IMR-90 (cell line): ENCODE measurements at regions not wholly inside any gene's neighbourhood (a gene's known extent, or its start where the extent isn't known, plus 50 kb on each side); places are given as distances from the start of the nearest gene placed in this dataset.

Experiments
- ATAC-seq: fragments of 200-7000 bp; cut with Tn5 transposase; 2 replicates; pipeline ENCODE4 v1.9.1; 2020; ENCODE audit warnings: low read depth, mild to moderate bottlenecking, moderate library complexity
- BruUV-seq: library from RNA; stranded (reverse); fragments of 400-500 nt; replicated peaks from 2 replicates; lab custom pipeline; 2021; lab: Mats Ljungman, UMichigan
- CTCF ChIA-PET: fragments of 300-600 bp; formaldehyde crosslinking; extraction: SDS; loops from one replicate; lab custom pipeline; 2021; ENCODE audit warnings: antibody characterized with exemption; lab: Yijun Ruan, JAX
- POLR2A ChIA-PET: fragments of 300-600 bp; sonication (Branson Sonifier 250); formaldehyde crosslinking; loops from one replicate; lab custom pipeline; 2022; ENCODE audit warnings: antibody characterized with exemption; ENCODE audit not compliant: unreplicated experiment; lab: Charles Lee
- DNase-seq: peaks from one replicate; pipeline ENCODE4 v3.0.0; 2013
- H2AFZ ChIP-seq: replicated peaks from 2 replicates; pipeline ENCODE3; 2013; ENCODE audit warnings: low read length, mild to moderate bottlenecking; ENCODE audit not compliant: poor library complexity
- H2AK5ac ChIP-seq: 2 replicates; pipeline ENCODE4 v1.6.1; 2013; ENCODE audit warnings: low read depth, low read length, inconsistent platforms
- H2AK9ac ChIP-seq: replicated peaks from 2 replicates; pipeline ENCODE3; 2013; ENCODE audit warnings: mild to moderate bottlenecking, low read depth, low read length, moderate library complexity; ENCODE audit not compliant: poor library complexity
- H2BK120ac ChIP-seq: 2 replicates; pipeline ENCODE4 v1.6.1; 2013; ENCODE audit warnings: low read depth, low read length, inconsistent platforms
- H2BK15ac ChIP-seq: 3 replicates; pipeline ENCODE4 v1.6.1; 2013; ENCODE audit warnings: low read depth, low read length, inconsistent platforms
- H2BK20ac ChIP-seq: 2 replicates; pipeline ENCODE4 v1.6.1; 2013; ENCODE audit warnings: low read depth, mild to moderate bottlenecking, inconsistent platforms, low read length, moderate library complexity
- H2BK5ac ChIP-seq: 2 replicates; pipeline ENCODE4 v1.6.1; 2013; ENCODE audit warnings: mild to moderate bottlenecking, low read depth, low read length, inconsistent platforms; ENCODE audit not compliant: poor library complexity, severe bottlenecking
- H3K14ac ChIP-seq: replicated peaks from 2 replicates; pipeline ENCODE4 v1.6.1; 2013; ENCODE audit warnings: low read depth, low read length, inconsistent platforms
- H3K18ac ChIP-seq: 2 replicates; pipeline ENCODE4 v1.6.1; 2013; ENCODE audit warnings: low read depth, low read length, control low read depth
- H3K23ac ChIP-seq: 2 replicates; pipeline ENCODE4 v1.6.1; 2013; ENCODE audit warnings: low read depth, low read length, inconsistent platforms
- H3K27ac ChIP-seq: 2 replicates; pipeline ENCODE4 v1.5.1; 2013; ENCODE audit warnings: mild to moderate bottlenecking, control low read depth, low read length; ENCODE audit not compliant: insufficient read depth
- H3K27me3 ChIP-seq: 2 replicates; pipeline ENCODE4 v1.6.1; 2013; ENCODE audit warnings: low read length; ENCODE audit not compliant: control insufficient read depth, insufficient read depth
- H3K36me3 ChIP-seq: 2 replicates; pipeline ENCODE4 v1.6.1; 2013; ENCODE audit warnings: low read length, mixed read lengths; ENCODE audit not compliant: control insufficient read depth, insufficient read depth
- H3K4ac ChIP-seq: 2 replicates; pipeline ENCODE4 v1.6.1; 2013; ENCODE audit warnings: low read depth, low read length, inconsistent platforms
- H3K4me1 ChIP-seq: 2 replicates; pipeline ENCODE4 v1.6.1; 2013; ENCODE audit warnings: low read length, mixed read lengths; ENCODE audit not compliant: control insufficient read depth, insufficient read depth
- H3K4me2 ChIP-seq: 2 replicates; pipeline ENCODE4 v1.6.1; 2013; ENCODE audit warnings: low read depth, mild to moderate bottlenecking, control low read depth, low read length, moderate library complexity
- H3K4me3 ChIP-seq: 2 replicates; pipeline ENCODE4 v1.5.1; 2013; ENCODE audit warnings: low read depth, mild to moderate bottlenecking, control low read depth, low read length, moderate library complexity; ENCODE audit not compliant: insufficient read depth
- H3K56ac ChIP-seq: 2 replicates; pipeline ENCODE4 v1.6.1; 2013; ENCODE audit warnings: low read length, inconsistent platforms; ENCODE audit not compliant: insufficient read depth; ENCODE audit errors: extremely low read depth
- H3K79me1 ChIP-seq, 2 experiments: 2 replicates each; pipeline ENCODE4 v1.6.1; 2013; ENCODE audit warnings: low read length in 2 of 2, inconsistent platforms in 1 of 2, low read depth in 1 of 2
- H3K9ac ChIP-seq: 2 replicates; pipeline ENCODE4 v1.6.1; 2013; ENCODE audit warnings: low read depth, low read length, control low read depth
- H3K9me1 ChIP-seq: 2 replicates; pipeline ENCODE4 v1.6.1; 2013; ENCODE audit warnings: low read length, inconsistent platforms; ENCODE audit not compliant: insufficient read depth
- H3K9me3 ChIP-seq: 2 replicates; pipeline ENCODE4 v1.6.1; 2013; ENCODE audit warnings: low read length; ENCODE audit not compliant: control insufficient read depth, insufficient read depth
- H4K20me1 ChIP-seq: 2 replicates; pipeline ENCODE4 v1.6.1; 2013; ENCODE audit warnings: low read length, inconsistent platforms; ENCODE audit not compliant: insufficient read depth
- H4K5ac ChIP-seq: 2 replicates; pipeline ENCODE4 v1.6.1; 2013; ENCODE audit warnings: mild to moderate bottlenecking, low read depth, low read length, control low read depth
- H4K8ac ChIP-seq, 2 experiments: 2 replicates each; pipeline ENCODE4 v1.6.1; 2013; ENCODE audit warnings: low read depth in 2 of 2, low read length in 2 of 2, control low read depth in 1 of 2, inconsistent platforms in 1 of 2
- H4K91ac ChIP-seq: 2 replicates; pipeline ENCODE4 v1.6.1; 2013; ENCODE audit warnings: low read depth, low read length, inconsistent platforms; ENCODE audit not compliant: insufficient read depth
- CEBPB ChIP-seq: IDR thresholded peaks from 2 replicates; pipeline ENCODE4 v1.6.1; 2012; ENCODE audit warnings: low read depth, low read length, improper control_type of control experiment
- CHD1 ChIP-seq: IDR thresholded peaks from 2 replicates; pipeline ENCODE4 v1.6.1; 2012; ENCODE audit warnings: low read depth, low read length, improper control_type of control experiment
- FOS ChIP-seq: fragments of 150-350 bp; IDR thresholded peaks from 2 replicates; pipeline ENCODE4 v1.6.1; 2016; ENCODE audit warnings: low read depth, low read length
- MAFK ChIP-seq: IDR thresholded peaks from 2 replicates; pipeline ENCODE4 v1.6.1; 2012; ENCODE audit warnings: low read depth, low read length, improper control_type of control experiment
- MAZ ChIP-seq: IDR thresholded peaks from 2 replicates; pipeline ENCODE4 v1.6.1; 2012; ENCODE audit warnings: low read depth, mild to moderate bottlenecking, low read length, improper control_type of control experiment, moderate library complexity, borderline replicate concordance
- NFE2L2 ChIP-seq: fragments of 150-350 bp; IDR thresholded peaks from 2 replicates; pipeline ENCODE4 v1.6.1; 2016; ENCODE audit warnings: low read depth, mild to moderate bottlenecking, low read length
- POLR2A ChIP-seq: IDR thresholded peaks from 2 replicates; pipeline ENCODE4 v1.6.1; 2012; ENCODE audit warnings: mild to moderate bottlenecking, low read depth, low read length
- RAD21 ChIP-seq: IDR thresholded peaks from 2 replicates; pipeline ENCODE4 v1.6.1; 2012; ENCODE audit warnings: low read length, improper control_type of control experiment
- RCOR1 ChIP-seq: IDR thresholded peaks from 2 replicates; pipeline ENCODE4 v1.6.1; 2012; ENCODE audit warnings: mild to moderate bottlenecking, low read length, improper control_type of control experiment; ENCODE audit not compliant: insufficient replicate concordance
- RFX5 ChIP-seq: IDR thresholded peaks from 2 replicates; pipeline ENCODE4 v1.8.0; 2012; ENCODE audit warnings: low read depth, mild to moderate bottlenecking, low read length, moderate library complexity
- USF2 ChIP-seq: fragments of 150-350 bp; IDR thresholded peaks from 2 replicates; pipeline ENCODE4 v1.6.1; 2017; ENCODE audit warnings: mild to moderate bottlenecking, antibody characterized with exemption, low read length, low read depth
- dilution Hi-C: fragments of 300-500 bp; cut with HindIII; formaldehyde crosslinking; loops from one replicate; pipeline ENCODE4 v1.14.3; 2018; ENCODE audit warnings: low sequenced_read_pairs; ENCODE audit not compliant: unreplicated experiment
- in situ Hi-C: fragments of 300-500 bp; cut with MboI; formaldehyde crosslinking; loops from 3 replicates; pipeline ENCODE4 v1.14.3; 2019; ENCODE audit warnings: low sequenced_read_pairs, inconsistent platforms, mixed read lengths
- intact Hi-C: fragments of 100-400 bp; cut with micrococcal nuclease; formaldehyde crosslinking; loops from 2 replicates; pipeline ENCODE4 v1.10.0; 2022
- TF ChIP-seq, protein P1 (sequence below): fragments of 150-350 bp; IDR thresholded peaks from 2 replicates; pipeline ENCODE4 v1.6.1; 2016; ENCODE audit warnings: low read depth, mild to moderate bottlenecking, low read length, moderate library complexity, borderline replicate concordance

DNA sequence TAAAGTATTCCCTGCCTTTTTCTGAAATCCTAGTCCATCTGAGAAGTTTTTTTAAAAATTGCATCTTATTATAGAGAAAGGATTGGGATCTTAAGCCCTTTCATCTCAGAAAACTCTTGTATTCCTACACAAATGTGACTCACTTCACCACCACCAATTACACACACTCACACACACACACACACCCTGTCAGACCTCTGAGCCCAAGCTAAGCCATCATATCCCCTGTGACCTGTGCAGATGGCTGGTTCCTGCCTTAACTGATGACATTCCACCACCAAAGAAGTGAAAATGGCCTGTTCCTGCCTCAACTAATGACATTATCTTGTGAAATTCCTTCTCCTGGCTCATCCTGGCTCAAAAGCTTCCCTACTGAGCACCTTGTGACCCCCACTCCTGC is 1181.9 kb downstream of the ROBO2 start:
- no peak overlapping the region; a peak in 1 of 4 replicates for H4K8ac ChIP-seq
- H3K36me3 ChIP-seq, result no peaks in the 10 kb centered on the region
- H3K23ac ChIP-seq, result no peak overlapping the region
- no peaks in the 10 kb centered on the region for H3K27me3 ChIP-seq
- no peaks in the 10 kb centered on the region for H3K4me1 ChIP-seq
- ChIA-PET CTCF (interaction anchor here (1.1 kb wide), 1 partner anchor 404 kb away, joined by 3 read pairs; no protein-coding TSS in a partner anchor), POLR2A (no interaction called here)
- dilution Hi-C loops, result no loop called here
- H2AK5ac ChIP-seq, result no peak overlapping the region
- no TSS peak for BruUV-seq
- H3K4me2 ChIP-seq, result no peak overlapping the region
- H3K9ac ChIP-seq, result no peak overlapping the region
- no peak overlapping the region for H2AFZ ChIP-seq
- no peaks in the 10 kb centered on the region for H3K79me1 ChIP-seq
- peak; percentile 19 for DNase-seq
- no peak overlapping the region for H2BK5ac ChIP-seq
- TF ChIP-seq RFX5 (no peak), USF2 (no peak), NFE2L2 (no peak), CEBPB (no peak), RCOR1 (no peak), MAZ (no peak), MAFK (no peak), POLR2A (no peak), CHD1 (no peak), FOS (no peak), RAD21 (no peak)
- TF ChIP-seq, protein P1, sequence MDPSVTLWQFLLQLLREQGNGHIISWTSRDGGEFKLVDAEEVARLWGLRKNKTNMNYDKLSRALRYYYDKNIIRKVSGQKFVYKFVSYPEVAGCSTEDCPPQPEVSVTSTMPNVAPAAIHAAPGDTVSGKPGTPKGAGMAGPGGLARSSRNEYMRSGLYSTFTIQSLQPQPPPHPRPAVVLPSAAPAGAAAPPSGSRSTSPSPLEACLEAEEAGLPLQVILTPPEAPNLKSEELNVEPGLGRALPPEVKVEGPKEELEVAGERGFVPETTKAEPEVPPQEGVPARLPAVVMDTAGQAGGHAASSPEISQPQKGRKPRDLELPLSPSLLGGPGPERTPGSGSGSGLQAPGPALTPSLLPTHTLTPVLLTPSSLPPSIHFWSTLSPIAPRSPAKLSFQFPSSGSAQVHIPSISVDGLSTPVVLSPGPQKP, result no peak
- H2AK9ac ChIP-seq, result no peak overlapping the region
- intact Hi-C loops, result no loop called here
- no peak overlapping the region for H2BK120ac ChIP-seq
- H3K18ac ChIP-seq, result no peak overlapping the region
- no peak overlapping the region for H4K5ac ChIP-seq
- H3K56ac ChIP-seq, result no peak overlapping the region
- H3K4ac ChIP-seq, result no peak overlapping the region
- no peak overlapping the region for H2BK20ac ChIP-seq
- H3K14ac ChIP-seq, result no peak overlapping the region
- no peak overlapping the region for H4K91ac ChIP-seq
- no peak overlapping the region for H3K4me3 ChIP-seq
- H3K27ac ChIP-seq, result no peak overlapping the region
- in situ Hi-C loops, result loop anchor here (25.0 kb wide), 1 partner anchor 1184 kb away; the partner anchor contains the start of gene ROBO2
- H4K20me1 ChIP-seq, result no peaks in the 10 kb centered on the region
- H2BK15ac ChIP-seq, result no peak overlapping the region
- H3K9me3 ChIP-seq, result no peaks in the 10 kb centered on the region
- no peak for ATAC-seq
- no peaks in the 10 kb centered on the region for H3K9me1 ChIP-seq
